Stomach (tissue), 4 donors: ENCODE measurements at regions not wholly inside any gene's neighbourhood (a gene's known extent, or its start where the extent isn't known, plus 50 kb on each side); places are given as distances from the start of the nearest gene placed in this dataset.

Experiments
- EP300 ChIP-seq: sonication (generic); formaldehyde crosslinking; IDR thresholded peaks from one replicate; pipeline ENCODE4 v1.6.1; 2017; ENCODE audit warnings: antibody characterized with exemption
- POLR2A ChIP-seq, 4 donors: fragments of 450-650 bp; IDR thresholded peaks; one replicate each; pipeline ENCODE4 v1.6.1; 2016; ENCODE audit warnings: antibody characterized with exemption in 4 of 4, control low read depth in 2 of 4, mild to moderate bottlenecking in 1 of 4, moderate library complexity in 1 of 4
- TF ChIP-seq, protein P1 (sequence below), 7 experiments: fragments of 450-650 bp in 4 of 7; fragments of 200-600 bp in 3 of 7; sonication (generic) in 3 of 7; IDR thresholded peaks; one replicate each; pipeline ENCODE4 v1.5.1; 2016 to 2019; ENCODE audit warnings: antibody characterized with exemption in 7 of 7, control low read depth in 2 of 7, mild to moderate bottlenecking in 1 of 7

DNA sequence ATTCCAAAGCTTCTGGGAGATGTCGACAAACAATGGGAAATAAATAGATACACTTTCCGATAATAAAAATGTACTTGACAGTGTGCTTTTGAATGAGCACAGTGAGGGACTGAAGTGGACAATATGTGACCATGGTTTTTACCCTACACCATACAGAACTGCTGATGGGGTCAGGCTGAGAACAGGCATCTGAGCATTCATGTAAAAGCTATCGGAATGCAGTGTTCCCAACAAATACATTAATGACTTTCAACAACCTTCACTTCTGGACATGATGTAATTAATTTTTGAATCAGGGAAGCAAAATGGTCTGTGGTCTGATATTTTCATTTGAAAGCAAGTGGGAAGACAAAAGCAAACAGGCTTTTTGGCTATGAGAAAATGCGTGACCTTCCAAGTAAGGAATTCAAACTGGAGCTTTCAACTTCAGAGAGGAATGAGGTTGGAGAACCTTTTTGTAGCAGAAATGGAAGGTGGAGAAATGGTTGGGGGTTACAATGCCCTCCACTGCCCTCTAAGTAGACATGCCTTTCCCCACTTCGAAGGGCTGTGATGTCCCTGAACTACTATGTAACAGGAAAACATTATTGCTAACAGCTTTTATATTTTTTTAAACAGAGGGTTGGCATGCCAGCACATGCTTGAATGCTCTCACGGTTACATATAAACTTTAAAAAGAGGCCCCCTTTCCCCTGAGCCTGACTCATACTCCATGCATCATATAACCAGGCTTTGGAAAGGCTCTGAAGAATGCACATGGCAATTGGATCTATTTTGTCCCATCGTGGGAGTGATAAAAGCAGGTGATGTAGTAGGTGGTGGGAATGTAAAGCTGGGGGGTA is 203.5 kb upstream of the CITED2 start:
- TF ChIP-seq EP300 (no peak), POLR2A (IDR thresholded peaks at IDR 0.05) (no peak)
- TF ChIP-seq, protein P1, sequence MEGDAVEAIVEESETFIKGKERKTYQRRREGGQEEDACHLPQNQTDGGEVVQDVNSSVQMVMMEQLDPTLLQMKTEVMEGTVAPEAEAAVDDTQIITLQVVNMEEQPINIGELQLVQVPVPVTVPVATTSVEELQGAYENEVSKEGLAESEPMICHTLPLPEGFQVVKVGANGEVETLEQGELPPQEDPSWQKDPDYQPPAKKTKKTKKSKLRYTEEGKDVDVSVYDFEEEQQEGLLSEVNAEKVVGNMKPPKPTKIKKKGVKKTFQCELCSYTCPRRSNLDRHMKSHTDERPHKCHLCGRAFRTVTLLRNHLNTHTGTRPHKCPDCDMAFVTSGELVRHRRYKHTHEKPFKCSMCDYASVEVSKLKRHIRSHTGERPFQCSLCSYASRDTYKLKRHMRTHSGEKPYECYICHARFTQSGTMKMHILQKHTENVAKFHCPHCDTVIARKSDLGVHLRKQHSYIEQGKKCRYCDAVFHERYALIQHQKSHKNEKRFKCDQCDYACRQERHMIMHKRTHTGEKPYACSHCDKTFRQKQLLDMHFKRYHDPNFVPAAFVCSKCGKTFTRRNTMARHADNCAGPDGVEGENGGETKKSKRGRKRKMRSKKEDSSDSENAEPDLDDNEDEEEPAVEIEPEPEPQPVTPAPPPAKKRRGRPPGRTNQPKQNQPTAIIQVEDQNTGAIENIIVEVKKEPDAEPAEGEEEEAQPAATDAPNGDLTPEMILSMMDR (IDR thresholded peaks at IDR 0.05), result no peak
